ENCODE measurements at regions not wholly inside any gene's neighbourhood (a gene's known extent, or its start where the extent isn't known, plus 50 kb on each side); places are given as distances from the start of the nearest gene placed in this dataset.
A peak's percentile ranks its signal among the peaks of the same experiment; 100 is the strongest.

DNA sequence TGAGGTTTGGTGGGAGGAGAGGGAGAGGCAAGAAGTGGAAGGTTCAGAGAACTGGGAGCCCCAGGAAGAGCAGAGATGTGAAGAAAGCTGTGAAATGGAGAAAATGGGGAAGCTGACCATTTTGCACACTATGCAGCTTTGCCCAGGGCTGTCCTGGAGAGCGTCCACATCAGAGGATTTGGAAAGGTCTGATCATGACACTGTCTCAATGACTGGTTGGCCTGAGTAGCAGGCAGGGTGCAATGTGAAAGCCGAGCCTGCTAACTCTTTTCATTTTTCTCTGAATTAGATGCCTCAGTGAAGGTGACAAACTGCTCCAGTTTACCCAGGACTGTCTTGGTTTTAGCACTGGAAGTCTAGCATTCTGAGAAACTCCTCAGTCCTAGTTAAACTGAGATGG, 330.1 kb upstream of the RPS6KA3 start:
- DNase-seq, result no peak

DNA sequence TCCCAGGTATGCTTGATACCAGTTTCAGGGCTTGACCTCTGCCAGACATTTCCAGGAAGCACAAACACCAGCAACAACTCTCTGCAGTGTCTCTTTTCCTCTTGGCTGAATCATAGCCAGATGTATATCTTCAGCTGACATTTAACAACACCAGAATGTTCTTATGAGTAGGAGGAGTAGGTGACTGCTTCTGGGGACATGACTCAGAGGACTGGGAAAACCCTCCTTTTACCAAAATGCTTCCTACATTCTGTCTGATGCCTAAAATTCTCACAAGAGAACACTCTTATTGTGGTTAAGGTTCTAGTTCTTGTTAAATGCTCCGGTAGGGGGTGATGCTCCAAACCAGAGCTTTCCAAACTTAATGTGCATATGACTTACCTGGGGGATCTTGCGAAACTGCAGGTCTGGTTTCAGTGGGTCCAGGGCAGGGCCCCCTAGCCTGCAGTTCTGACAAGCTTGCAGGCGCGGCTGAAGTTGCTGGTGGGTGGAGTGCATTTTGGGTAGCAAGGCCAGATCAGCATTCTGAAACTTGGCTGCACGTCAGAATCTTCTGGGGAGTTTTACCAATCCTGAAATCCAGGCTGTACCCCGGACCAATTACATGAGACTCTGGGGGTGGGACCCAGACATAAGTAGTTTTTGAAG, 329.3 kb upstream of the RPS6KA3 start:
- DNase-seq, result no peak

DNA sequence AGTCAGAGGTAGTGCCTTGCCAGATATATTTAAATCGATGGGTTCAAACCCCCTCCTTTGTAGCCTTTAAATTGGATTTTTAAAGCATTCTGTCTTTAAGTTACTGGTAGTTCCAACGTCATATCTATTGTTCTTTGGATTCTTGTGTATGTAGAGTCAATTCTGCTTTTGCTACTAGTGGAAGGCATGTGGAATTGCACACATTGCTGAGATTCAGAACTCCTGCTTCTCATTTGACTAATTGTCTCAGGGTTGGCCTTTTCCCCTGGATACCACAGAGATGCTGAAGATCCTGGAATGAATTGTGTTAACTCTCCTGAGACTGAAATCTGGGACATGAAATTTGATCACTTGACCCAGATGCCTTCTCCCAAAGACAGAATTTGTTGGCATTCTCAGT, 328.3 kb upstream of the RPS6KA3 start:
- no peak for DNase-seq

DNA sequence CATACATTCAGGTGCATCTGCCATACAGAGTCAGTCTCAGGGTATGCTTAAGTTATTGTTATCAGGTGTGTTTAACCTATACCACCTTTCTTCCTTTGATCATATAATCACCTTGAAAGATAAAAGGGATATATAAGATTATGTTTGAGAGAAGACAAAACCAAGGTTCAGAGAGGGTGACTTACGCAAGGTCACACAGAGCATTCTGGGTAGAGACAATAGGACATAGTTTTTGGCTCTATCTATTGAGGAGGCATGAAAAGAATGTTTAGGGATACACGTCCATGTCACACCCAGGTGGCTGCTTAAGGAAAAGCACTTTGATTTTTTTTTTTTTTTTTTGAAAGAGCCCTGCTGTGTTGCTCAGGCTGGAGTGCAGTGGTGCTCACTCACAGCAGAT, 327.1 kb upstream of the RPS6KA3 start:
- DNase-seq, result no peak

DNA sequence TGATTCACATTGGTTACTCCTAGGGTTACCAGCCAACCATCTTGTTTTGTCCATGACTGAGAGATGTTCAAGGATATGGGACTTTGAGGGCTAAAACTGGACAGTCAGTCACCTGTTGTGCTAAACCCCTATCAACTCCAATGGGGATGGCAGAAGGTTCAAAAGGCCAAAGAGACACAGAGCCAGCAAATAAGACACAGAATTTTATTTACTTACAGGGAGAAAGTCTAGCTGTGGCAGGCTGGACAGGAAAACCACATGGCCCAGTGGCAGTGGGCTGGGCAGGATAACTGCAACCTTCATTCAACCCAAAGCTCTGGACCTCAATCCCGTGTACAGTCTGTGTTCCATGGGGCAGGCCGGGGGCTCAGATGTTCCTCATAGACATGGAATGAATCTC, 326.7 kb upstream of the RPS6KA3 start:
- DNase-seq, result no peak

DNA sequence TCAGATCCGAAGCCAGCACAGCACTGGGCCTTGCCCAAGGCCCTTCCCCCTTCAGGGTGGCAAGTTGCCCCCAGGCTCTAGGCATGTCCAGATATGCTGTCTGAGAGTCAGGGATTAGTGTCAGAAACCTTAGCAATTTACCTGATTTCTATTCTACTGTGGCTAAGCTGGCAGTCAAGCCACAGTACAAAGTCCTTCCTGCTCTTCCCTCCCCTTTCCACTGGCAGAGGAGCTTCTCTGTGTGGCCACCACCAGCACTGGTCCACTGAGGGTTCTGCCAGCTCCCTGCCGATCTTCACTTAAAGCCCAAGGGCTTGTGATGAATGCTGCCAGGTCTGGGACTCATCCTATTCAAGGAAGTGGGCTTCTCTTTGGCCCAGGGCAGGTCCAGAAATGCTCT, 324.5 kb upstream of the RPS6KA3 start:
- DNase-seq, result no peak

DNA sequence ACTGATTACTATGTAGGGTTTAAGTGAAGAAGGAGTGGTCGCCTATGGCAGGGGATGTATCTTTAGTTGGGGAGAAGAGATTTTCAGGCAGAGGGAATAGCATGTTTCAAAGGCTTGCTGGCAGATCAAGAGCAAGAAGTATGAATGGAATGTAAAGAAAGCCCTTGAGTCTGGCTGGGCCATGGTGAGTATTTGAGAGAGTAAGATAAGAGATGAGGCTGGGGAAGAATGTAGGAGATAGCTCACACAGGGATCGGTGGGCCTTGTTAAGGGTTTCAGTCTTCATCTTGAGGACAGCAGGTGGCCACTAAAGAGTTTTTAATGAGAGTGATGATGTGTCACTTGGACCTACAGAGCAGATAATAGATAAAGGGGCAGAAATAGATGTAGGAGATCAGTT, 319.1 kb upstream of the RPS6KA3 start:
- no peak for DNase-seq

DNA sequence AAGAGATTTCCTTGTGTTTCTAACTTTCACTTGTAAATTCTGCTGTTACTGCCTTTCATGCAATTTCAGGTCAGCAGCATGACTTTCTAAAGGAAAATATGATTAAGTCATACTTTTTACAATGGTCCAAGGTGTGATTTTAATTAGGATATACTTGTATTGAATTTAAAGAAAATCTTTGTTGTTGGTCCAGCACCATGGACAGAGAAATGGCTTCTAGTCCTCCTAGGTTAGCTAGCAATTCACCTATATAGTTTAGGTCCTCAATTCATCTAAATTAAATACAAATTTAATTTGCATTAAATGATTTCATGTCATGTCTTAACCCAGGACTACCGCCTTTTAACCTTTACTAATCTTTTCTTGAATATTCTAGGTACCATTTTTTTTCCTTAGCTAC, 304.9 kb upstream of the RPS6KA3 start:
- DNase-seq, result no peak

DNA sequence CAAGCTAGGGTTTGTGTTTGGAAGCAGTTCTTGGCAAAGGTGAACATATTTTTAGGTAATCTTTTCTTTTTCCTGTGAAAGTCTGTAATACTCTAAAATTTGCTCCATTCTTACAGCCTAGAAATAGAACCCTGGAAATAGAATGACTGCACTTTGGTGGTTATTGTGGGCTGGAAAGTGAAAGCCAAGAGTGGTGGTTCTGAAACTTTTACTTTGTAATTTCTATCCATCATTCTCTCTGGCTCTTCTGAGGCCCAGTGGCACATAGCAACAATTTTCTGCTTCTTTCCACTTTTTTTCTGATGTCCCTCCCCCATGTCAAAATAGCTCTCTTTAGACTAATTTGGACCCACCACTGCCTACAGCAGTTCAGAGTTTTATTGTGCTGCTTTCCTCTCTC, 300.4 kb upstream of the RPS6KA3 start:
- DNase-seq, result no peak

DNA sequence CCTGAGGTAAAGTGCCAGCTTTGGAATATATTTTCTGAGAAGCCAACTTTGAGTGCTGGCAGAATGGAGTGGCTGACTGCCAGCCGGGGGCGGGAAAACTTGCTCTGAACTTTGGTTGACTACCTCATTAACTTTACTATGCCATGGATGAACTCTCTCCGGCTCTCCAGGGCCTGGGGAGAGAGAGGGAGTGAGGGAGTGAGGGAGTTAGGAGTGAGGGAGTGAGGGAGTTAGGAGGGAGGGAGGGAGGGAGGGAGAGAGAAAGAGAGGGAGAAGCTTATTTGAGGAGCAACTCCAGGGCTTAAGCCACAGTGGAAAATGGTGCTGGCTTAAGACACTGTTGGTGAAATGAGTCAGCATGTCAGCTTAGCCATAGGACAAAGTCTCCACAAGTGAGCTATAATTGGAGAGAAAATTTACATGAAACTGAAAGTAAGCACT, 280.9 kb upstream of the RPS6KA3 start:
- DNase-seq, result no peak

DNA sequence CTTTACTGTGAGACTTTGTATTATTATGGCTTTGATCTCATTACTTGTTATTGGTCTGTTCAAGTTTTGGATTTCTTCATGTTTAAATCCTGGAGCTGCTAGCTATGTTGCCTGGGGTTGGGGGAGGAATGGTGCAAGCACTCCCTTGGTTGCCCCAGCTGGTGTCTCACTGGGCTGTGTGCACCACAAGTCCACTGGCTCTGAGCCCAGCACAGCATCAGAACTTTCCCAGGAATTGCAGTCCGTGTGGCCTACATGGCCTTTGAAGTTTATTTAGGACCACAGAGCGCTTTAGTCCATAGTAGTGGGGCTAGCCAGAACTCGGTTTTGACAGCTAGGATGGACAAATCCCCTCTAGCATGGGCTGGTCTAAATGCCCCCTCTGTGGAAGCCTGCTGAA, 278.8 kb upstream of the RPS6KA3 start:
- DNase-seq, result no peak

DNA sequence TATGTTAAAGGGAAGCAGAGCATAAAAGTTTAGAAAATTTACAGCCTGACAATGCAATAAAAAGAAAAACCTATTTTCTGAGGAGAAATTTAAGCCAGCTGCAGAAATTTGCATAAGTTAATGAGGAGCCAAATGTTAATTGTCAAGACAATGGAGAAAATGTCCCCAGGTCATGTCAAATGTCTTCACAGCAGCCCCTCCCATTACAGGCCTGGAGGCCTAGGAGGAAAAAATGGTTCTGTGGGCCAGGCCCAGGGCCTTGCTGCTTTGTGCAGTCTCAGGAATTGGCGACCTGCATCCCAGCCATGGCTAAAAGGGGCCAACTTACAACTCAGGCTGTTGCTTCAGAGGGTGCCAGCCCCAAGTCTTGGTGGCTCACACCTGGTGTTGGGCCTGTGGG, 275.4 kb upstream of the RPS6KA3 start:
- no peak for DNase-seq

DNA sequence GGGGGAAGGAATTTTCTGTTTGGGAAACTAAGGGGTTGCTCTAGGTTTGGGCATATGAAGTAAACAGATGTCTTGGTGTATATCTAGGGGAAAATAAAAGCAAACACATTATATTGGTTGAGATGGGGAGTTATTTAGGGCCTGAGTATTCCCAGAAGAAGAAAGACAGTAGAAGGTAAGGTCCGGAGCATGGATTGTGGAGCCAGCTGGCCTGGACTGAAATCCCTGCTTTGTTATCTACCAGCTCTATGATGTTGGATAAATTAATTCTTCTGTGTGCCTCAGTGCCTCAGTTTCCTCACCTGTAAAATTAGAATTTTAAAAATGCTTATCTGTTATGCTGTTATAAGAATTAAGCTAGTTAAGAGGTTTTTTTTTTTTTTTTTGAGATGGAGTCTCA, 272.3 kb upstream of the RPS6KA3 start:
- no peak for DNase-seq

DNA sequence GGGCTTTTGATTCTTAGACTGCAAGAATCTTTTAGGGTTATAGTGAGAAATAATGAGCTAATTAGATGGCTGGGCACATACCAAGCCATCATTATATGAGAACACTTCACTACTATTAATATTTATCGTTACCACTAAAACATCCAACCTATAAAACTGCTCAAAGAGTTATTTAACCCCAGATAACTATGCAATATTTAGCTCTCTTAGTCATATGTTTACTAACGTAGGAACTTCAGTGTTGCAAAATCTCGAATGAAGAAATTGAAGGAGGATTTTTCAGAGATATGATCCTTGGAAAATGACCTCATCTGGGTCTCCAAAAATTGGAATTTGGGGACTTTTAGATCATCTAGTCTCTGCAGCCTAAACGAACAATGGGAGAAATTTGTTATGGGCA, 265.0 kb upstream of the RPS6KA3 start:
- DNase-seq, result peak in 1 of 2 donors; percentile 51

DNA sequence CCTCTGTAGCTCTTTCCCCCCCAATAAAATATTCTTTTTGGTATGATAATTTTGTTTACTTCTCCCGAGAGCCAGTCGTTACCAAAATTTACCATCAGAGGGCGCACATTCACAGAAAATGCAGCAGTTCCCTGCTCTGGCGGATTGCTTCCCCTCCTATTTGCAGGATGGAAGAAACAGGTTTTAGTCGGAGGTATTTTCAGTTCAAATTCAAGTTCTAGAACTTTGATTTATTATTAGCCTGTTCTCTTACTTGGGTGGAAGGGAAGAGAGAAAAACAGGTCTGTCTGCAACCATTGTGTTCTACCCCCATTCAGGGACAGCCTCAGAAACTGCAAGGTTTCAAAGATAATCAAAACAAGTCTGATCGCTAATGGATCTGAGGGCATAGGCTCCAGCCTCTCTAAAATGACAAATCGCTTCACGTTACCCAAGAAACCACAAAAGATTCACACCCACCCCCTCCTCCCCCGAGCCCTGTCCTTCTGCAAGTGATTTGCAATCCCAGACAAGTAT, 263.8 kb upstream of the RPS6KA3 start:
- peak; percentile 67 to 76 for DNase-seq

DNA sequence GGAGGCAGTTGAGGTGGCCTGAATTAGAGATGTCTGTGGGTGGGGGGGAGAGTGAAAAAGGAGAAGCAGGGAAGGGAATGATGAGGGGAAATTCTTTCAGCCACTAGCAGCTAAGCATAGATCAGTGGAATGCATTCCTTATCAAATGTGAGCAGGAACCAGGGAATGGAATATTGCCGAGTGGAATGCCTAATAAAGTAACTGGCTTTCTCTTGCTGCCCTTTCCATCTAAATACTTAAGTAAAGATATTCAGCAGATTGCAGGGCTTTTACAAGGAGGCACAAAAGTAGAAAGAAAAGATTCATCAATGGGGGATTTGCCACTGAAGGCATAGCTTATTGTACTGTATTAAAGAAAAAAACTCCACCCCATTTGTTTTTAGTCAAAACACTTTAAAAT, 263.0 kb upstream of the RPS6KA3 start:
- no peak for DNase-seq

DNA sequence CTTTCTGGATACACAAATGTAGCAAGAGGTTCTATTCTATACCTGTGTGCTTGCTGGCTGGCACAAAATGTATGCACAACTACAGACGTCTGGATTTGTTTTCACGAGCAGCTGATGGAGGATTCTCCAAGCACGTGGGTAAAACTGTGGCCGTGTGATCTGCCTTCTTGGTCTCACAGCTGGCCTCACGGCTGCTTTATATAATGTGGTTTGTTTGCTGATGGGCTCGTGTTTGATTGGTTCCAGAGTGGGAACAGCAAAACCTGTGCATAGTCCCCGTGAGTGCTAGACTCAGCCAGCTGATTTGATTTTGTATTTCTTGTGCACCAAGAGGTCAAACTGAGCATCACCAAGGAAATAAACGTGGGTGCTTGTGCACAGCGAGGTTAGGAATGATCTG, 262.6 kb upstream of the RPS6KA3 start:
- no peak for DNase-seq

DNA sequence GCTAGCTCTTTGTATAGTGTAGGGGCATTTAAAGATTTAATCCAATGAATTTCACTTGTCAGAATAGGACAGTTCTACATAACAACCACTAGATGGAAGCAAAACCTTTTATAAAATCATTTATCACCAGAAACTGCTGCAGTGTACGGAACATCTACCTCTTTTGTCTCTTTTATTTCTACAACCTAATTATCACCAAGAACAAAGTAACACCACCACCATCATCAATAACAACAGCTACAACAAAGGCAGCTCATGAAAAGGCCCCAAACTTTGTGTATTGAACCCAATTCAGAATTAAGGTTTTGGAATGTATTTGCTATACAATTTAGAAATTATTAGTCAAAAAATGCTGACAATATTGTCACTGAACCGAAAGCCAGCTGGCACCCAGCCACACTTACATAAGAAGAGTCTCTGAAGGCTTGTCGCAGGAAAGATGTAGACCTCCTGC, 260.9 kb upstream of the RPS6KA3 start:
- DNase-seq, result peak in 1 of 2 donors; percentile 37

DNA sequence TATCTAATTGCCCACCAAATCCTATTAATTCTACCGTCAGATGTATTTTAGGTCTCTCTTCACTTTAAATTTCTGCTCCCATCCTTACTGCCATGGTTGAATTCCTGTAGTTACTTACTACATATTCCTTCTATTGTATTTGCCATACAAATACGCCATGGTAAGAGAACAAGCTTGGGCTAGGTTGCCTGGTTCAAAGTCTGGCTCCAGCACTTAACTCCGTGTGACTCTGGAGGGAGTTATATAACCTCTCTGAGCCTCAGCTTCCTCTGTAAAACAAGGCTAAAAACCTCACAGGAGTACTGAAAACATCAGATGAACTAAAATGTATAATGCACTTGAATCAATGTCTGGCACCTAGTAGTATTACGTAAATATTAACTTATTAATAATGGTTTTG, 260.3 kb upstream of the RPS6KA3 start:
- no peak for DNase-seq

DNA sequence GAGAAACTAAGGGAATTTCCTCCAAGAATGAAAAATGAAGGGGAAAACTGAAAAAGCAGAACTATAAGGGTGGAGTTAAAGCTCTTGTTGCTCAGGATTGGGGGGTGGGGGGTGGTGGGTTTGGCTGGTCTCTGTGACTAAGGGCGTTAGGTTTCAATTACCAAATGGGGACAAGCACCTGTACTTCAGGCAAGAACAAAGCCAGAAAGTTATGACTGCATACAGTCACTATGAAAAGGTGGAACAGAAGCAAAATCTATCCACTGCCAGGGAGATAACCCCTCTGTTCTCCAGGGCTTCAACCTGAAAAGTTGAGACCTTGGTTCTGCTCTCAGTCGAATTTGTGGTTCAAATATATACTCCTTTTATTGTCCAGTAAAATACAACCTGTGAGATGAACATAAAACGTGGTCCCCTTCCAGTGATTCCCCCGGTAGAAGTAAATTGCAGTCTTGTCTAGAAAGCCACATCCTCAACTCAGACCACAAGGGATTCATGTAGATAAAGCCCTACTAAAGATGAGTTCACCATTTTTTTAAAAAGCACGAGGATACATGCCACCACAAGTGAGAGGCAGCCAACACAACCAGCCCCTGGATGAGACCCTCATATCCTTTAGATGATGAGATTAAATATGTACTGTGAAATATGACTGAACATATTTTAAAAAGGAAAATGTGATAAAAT, 257.1 kb upstream of the RPS6KA3 start:
- DNase-seq, result no peak

DNA sequence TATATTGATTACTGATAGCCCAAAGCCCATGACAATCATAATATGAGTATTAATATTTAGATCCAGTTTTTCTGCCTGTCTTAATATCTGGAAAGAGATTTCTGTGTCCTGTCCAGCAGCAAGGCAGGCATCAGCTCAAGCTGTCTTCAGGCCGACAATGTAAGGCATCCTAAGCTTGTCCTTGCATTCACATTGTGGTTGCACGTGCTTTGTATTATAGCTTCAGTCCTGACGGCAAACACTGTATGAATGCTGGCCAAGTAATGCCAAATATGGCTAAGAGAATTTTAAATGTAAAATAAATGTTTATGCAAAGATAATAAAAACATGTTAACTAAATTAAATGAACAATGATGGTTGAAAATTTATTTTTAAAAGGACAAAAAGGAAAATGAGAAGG, 255.7 kb upstream of the RPS6KA3 start:
- DNase-seq, result no peak

DNA sequence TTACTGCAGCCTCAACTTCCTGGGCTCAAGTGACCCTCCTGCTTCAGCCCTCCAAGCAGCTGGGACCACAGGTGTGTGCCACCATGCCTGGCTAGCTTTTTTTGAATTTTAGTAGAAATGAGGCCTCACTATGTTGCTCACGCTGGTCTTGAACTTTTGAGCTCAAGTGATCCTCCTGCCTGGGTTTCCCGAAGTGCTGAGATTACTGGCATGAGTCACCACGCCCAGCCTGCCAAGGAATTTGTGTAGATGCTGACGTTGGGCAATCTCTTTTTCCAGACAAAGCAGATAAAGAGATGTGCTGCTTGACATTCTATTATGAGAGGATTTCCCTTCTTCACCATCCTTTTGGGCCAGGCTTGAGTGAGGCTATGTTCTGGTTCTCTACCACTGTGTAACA, 254.5 kb upstream of the RPS6KA3 start:
- DNase-seq, result no peak

DNA sequence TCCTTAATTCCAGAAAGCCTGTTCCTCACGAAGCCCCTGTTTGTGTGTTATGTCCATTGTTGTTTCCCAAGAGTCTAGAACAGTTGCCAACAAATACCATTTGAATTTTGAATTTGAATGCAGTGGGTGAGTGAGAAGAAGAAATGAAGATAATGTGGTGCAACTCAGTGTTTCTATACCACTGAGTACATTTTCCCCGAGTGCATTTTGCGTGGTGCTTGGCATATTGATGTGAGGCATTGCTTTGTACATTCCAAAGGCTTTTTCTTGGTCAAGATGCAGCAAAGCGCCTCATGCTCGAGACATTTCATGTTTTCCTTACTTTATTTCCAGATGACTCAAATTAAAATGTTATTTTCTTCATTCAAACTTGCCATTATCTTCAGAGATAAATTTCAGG, 253.1 kb upstream of the RPS6KA3 start:
- DNase-seq, result no peak

DNA sequence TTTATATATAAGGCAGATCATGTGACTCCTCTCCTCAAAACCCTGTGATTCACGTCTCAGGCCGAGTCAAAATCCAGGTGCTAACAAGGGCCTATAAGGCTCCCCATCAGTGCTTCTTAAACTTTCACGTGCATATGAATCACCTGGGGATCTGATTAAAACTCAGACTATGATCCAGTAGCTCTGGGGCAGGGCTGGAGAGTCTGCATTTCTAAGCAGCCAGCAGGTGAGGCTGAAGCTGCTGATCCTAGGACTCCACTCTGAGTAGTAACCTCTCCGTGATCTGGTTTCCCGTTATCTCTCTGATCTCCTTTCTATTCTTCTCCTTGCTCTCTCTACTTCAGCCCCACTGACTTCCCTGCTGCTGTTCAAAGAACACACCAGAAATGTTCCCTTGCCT, 252.4 kb upstream of the RPS6KA3 start:
- no peak for DNase-seq

DNA sequence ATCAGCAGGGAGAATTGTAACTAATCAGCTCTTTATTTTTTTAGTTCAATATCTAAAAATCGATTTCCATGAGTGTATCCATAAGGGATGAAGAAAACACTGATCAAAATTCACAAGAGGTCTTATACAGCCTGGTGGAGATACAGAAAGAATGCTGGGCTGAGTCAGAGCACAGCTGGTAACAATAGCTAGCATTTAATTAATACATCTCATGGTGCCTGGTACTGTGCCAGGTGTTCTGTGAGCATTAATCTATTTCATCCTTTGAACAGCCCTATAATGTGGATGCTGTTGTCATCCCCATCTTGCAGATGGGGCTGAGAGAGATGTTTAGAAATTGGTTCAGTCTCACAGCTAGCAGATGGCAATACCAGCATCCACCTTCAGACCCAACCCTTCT, 250.9 kb upstream of the RPS6KA3 start:
- no peak for DNase-seq

All from inflammatory macrophage (primary cell).